ENCODE measurements at regions not wholly inside any gene's neighbourhood (a gene's known extent, or its start where the extent isn't known, plus 50 kb on each side); places are given as distances from the start of the nearest gene placed in this dataset.

GRCh38 chr11:15906481-15907035 is 449.8 kb downstream of the SOX6 start:
- POLR2A ChIA-PET: no interaction called here
- in situ Hi-C loops (cut with MboI) (no loop called here), intact Hi-C loops (cut with micrococcal nuclease) (no loop called here)
- Histone ChIP-seq H2AFZ (ENCODE audit: low read depth, low read length) (no peak overlapping the region), H4K20me1 (replicated peaks; ENCODE audit: control insufficient read depth, insufficient read depth, low read length) (no peaks in the 10 kb centered on the region; the same call in 1 of the 2 replicates), H3K9ac (ENCODE audit: insufficient read depth in 1 of 2, low read depth in 2 of 2, low read length in 2 of 2) (no peak overlapping the region), H3K4me1 (replicated peaks in 1 of 2; ENCODE audit: control insufficient read depth in 2 of 2, insufficient read depth in 2 of 2, low read length in 2 of 2) (peaks cover 2 to 9% of the 10 kb centered on the region in 2 experiments; a peak in 2 of 5 replicates), H3K27ac (ENCODE audit: extremely low read depth, low read depth, low read length) (no peak overlapping the region), H3K79me2 (ENCODE audit: control insufficient read depth, insufficient read depth, low read length) (no peaks in the 10 kb centered on the region), H3K27me3 (ENCODE audit: control insufficient read depth in 2 of 2, insufficient read depth in 2 of 2, low read length in 2 of 2) (peaks cover 0 to 17% of the 10 kb centered on the region in 2 experiments; a peak in 3 of 5 replicates), H3K36me3 (ENCODE audit: control insufficient read depth, insufficient read depth, low read length) (no peaks in the 10 kb centered on the region), H3K4me2 (ENCODE audit: insufficient read depth, low read length) (no peak overlapping the region), H3K4me3 (no peak overlapping the region), H3K9me3 (replicated peaks; ENCODE audit: control insufficient read depth, insufficient read depth, low read depth, low read length) (no peaks in the 10 kb centered on the region), H3K9me1 (ENCODE audit: control insufficient read depth, insufficient read depth, low read length) (no peaks in the 10 kb centered on the region)
- DNase-seq (ENCODE audit: extremely low read depth in 1 of 4, low spot score in 3 of 4) (no peak), FAIRE-seq (no peak), ATAC-seq (no peak)
- TF ChIP-seq RBM34 (IDR thresholded peaks at IDR 0.05; ENCODE audit: borderline replicate concordance, insufficient read depth, low read length) (no peak), FIP1L1 (IDR thresholded peaks at IDR 0.05; ENCODE audit: low read depth, low read length, poor library complexity, severe bottlenecking) (no peak), TRIM24 (IDR thresholded peaks at IDR 0.05) (no peak), ETV6 (IDR thresholded peaks at IDR 0.05; ENCODE audit: borderline replicate concordance in 1 of 2, low read depth in 2 of 2, low read length in 1 of 2) (no peak), ETV6 (CRISPR knock-in tag; IDR thresholded peaks at IDR 0.05; ENCODE audit: borderline replicate concordance) (no peak), CCNT2 (IDR thresholded peaks at IDR 0.05; ENCODE audit: borderline replicate concordance, extremely low read depth, insufficient read length, low read depth, low read length) (no peak), FOXP1 (CRISPR knock-in tag; IDR thresholded peaks at IDR 0.05) (no peak), ZNF121 (CRISPR knock-in tag; conservative IDR thresholded peaks at IDR 0.05) (no peak), ETV5 (CRISPR knock-in tag; IDR thresholded peaks at IDR 0.05; ENCODE audit: low read depth) (no peak), BCOR (IDR thresholded peaks at IDR 0.05) (no peak), ZNF318 (IDR thresholded peaks at IDR 0.05; ENCODE audit: borderline replicate concordance in 1 of 2, low read depth in 1 of 2) (no peak)
- CTCF ChIA-PET (ENCODE audit: low intra/inter-chr PET ratio): no interaction called here
- BruUV-seq (replicated peaks): no TSS peak
- WGBS (ENCODE audit: insufficient coverage, low coverage, missing lambda C conversion rate): 59% methylated on average over 13 of the region's 15 CpGs
